H4 (cell line): ENCODE measurements at regions not wholly inside any gene's neighbourhood (a gene's known extent, or its start where the extent isn't known, plus 50 kb on each side); places are given as distances from the start of the nearest gene placed in this dataset.

Experiments
- DNase-seq: peaks from one replicate; pipeline ENCODE4 v3.0.0-alpha.2; 2015; ENCODE audit warnings: low spot score

DNA sequence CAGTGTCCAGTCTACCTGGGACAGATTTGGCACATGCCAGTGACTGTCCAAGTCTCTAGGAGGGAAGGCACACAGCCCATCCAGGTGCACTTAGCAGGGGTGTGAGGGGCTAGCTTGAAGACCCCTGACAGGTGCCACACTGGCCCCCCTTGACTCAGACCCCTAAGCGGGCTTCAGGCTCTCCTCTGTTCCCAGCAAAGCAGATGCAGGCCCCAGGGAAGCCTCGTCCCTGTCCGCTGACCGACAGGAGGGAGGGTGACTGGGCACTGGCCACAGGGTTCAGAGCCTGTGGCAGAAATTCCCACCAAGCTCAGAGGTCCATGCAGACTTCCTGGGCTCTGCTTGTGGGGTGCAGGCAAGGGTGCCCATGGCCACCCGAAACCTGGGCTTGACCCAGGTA, 239.8 kb upstream of the MYT1L start:
- no peak for DNase-seq

DNA sequence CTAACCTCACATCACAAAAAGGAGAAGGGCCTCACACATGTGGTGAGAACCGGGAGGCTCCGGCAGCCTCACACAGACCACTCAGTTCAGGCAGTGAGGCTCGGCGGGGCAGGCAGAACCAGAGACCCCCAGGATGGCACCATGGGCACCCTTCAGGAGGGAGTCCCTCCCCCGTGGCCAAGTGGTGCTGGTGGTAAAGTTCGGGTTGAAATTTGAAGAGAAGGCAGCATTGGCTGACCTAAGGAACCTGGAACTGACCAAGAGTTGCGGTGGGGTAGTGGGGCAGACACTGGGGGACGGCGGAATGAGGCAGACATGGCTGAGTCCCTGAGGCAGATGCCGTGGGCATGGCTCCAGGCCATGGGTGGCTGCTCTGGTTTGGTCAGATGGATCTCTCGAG, 239.3 kb upstream of the MYT1L start:
- DNase-seq, result no peak

DNA sequence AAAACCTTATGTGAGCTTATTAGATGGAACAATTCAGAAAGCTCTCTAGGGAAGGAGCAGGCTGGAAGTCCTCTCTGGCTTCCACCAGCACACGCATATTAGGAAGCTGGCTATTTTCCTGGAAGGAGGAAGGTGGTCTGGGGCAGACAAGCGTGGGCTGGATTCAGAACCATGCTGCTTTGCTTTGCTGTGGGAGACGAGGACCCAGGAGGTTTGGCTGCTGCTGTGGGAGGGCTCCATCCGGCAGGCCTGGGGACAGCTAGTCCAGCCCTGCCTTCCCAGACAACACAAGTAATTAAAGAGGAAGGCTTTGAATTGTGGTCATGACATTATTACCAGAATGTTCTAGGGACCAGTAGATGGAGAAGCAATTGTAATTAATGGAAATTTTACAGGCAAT, 238.8 kb upstream of the MYT1L start:
- DNase-seq, result no peak

DNA sequence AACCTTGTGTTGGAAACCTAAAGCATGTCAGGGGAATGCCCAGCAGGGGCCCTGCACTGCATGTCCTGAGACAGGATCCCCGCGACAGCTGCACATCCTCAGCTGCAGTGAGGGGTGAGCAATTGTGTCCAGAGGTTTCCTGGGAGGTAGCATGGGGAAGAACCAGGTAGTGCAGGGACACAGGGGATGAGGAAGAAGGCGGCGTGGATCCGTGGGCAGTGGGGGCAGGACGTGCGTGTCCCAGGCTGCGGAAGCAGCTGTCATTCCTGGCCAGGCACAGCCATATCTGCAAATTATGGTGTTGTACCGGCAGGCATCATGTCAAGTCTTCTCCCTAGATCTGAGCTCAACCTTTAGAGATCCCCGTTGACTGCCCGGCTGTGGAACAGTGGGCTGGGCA, 238.2 kb upstream of the MYT1L start:
- DNase-seq, result no peak

DNA sequence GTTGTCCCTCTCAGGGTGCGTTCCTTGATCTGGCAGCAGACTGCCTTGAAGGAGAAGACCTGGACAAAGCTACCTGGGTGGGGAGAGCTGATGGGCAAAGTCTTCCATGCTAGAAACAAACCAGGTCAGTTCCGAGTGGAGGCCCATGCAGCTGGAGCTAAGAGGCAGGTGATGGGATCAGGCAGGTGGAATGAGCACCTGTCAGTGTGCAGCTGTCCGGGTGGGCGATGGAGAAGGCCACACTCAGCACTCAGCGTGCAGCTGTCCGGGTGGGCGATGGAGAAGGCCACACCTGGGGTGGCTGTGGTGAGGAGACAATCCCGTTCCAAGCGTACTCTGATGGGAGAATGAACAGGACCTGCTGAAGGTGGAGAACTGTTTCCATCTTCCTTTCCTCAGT, 237.3 kb upstream of the MYT1L start:
- DNase-seq, result no peak

DNA sequence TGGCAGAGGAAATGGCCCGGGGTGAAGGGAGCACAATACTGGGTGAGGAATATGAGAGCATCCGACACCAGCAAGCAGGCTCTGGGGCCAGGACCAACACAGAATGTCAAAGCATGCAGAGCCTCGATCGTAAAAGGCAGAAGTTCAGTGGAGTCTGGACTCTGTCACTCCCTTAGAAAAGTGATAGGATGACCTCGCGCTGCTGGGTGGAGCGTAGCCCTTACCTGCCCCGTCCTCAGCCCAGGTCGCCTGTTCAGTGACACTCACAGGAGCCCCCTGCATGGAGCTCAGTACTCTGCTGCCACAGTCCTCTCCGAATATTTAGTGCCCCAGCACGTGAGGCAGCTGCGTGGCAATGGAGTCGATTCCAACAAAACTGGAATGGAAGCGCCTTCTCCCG, 236.7 kb upstream of the MYT1L start:
- DNase-seq, result no peak

DNA sequence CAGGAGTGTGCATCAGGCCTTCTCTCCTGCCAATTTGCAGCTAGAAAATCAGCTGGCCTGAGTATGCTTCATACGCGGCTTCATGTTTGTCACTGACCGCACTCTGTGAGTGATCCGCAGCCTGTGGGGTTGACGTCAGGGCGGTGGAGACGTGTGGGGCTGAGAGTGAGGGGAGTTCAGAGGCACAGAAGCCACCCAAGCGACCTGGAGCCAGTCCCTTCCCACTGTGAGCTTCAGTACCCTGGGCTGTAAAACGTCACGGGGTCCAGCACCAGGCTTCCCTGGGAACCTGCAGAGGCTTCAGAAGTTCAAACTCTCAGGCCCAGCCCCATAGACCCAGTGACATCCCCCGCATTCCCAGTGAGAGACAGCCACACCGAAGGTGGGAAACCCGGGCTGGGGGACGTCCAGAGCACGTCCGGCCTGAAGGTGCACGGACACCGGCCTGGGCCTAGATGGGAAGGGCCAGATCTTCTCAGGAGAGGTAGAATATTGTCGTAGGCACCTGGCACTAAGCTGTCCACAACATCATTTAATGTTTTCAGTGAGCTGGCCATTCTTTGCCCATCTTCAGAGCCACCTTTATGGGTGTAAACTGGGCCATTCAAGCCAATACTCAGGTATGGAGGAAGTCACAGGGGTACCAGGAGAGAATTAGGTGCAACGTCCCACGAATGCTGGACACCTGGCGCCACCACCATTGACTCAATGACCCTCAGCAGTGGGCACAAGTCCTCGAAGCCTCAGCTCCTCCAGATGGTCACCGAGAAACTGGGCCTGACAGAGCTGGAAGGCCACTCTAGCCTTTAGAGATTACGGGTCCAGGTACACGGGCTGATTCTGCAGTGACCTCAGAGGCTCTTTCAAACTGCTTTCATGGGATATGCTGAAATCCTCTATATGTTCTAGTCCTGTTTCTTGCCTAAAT, 235.6 kb upstream of the MYT1L start:
- no peak for DNase-seq

DNA sequence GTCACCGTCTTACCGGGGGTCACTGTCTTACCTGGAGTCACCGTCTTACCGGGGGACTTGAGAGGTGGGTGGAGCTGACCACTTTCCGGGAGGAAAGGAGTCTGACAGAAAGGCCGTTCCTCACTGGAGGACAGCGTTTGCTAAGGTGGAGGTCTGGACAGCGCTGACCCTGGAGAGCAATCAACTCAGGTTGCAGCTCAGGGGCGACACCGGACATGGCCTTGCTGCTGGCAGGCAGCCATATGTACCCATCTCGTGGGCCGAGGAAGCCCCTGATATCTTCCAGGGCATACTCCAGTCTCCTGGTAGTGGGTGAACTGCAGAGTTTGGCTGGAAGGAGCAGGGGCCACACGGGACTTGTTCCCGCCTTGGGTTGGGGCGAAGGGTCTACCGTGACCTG, 234.6 kb upstream of the MYT1L start:
- no peak for DNase-seq

DNA sequence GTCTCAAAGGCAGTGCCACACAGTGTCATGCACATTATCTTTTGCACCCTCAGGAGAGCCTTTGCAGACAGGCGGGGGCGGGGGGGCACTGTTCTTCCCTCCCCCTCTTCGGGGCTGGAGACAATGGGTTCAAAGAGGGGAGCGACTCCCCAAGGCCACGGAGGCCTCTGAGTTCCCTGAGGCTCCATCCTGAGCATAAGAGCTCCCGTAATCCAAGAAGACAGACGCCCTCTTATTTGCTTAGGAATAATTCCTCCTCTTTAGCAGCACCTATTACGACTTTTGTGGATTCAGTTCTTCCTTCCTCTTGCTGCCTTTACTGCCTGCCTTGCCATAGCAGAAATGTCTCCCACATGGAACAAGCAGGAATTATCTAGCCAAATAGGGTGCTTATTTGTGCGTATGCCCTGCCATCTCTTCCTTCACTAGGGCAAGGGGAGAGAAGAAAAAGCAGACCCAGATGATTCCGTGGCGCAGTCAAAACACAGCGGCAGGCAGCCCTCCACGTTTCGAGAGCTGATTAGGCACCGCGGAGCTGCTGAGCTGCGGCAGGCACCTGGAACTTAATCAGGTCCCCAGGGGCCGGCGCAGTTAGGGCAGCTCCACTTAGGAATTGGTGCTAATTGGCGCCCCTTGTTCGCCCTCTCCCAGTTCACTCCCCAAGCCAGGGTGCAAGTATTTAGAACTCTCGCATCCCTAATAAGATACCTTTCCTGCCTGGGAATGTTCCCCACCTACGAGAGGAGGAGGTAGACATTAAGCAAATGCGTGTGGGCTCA, 233.4 kb upstream of the MYT1L start:
- DNase-seq, result no peak

DNA sequence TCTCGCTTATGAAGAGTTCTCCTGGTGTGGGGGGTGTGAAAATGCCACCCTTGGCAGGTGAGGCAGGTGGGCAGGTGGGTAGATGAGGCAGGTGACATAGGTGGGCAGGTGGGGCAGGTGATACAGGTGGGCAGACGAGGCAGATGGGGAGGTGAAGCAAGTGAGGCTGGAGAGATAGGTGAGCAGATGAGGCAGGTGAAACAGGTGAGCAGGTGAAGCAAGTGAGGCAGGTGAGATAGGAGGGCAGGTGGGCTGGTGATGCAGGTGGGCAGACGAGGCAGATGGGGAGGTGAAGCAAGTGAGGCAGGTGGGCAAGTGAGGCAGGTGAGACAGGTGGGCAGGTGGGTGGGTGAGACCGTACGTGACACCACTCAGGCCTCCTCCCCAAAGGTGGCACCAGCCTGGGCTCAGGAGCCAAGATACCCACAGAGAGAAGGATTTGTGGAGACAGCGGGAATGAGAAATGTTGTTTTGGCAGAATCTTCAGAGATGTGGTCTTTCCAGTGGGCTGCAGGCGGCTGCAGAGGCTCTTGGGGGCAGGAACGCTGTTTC, 232.3 kb upstream of the MYT1L start:
- no peak for DNase-seq

DNA sequence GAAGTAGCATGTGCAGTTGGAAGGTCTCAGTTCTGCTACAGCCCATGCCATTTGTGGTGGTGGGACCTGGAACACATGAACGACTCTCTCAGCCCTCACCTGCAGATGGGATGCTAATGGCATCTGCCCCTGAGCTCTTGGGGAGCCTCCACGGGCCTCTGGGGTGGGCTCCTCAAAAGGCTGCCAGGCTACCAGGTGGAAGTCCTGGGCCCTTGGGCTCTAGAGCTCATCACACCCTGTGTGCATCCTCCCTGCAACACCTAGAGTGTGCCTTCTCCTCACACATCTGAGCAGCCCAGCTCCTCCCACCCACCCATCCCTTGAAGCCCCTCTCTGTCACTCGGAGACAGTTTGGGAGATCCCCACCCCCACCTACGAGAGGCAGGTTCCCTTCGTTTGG, 231.8 kb upstream of the MYT1L start:
- no peak for DNase-seq

DNA sequence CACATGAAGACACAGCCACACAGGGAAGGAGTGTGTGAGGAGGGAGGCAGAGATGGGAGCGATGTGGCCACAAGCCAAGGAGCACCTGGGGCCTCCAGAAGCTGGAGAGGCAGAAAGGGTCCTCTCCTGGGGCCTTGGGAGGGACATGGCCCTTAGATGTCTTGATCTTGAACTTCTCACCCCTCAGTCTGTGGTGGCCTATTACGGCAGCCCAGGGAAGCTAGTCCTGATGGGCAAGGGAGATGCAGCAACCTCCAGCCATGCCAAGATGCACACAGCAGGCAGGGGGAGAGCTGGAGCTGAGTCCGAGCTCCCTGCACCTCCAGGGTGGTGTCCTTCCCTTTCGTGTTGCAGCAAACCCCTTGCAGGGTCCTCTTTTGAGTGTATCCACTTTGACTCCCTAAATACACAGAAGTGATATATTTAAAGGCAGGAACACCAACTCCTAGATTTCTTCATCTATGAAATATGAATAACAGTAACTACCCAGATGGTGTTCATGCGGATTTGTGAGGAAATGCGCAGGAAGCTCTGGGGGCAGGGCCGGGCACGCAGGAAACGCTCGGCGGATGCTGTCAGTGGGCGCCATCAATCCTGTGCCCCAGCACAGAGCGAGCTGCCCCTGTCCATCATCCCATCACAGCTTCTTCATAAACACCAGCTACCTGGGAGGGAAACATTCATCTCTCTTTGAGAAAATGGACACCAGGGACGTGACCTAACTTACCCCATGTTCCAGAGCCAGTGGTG, 230.4 kb upstream of the MYT1L start:
- DNase-seq, result no peak

DNA sequence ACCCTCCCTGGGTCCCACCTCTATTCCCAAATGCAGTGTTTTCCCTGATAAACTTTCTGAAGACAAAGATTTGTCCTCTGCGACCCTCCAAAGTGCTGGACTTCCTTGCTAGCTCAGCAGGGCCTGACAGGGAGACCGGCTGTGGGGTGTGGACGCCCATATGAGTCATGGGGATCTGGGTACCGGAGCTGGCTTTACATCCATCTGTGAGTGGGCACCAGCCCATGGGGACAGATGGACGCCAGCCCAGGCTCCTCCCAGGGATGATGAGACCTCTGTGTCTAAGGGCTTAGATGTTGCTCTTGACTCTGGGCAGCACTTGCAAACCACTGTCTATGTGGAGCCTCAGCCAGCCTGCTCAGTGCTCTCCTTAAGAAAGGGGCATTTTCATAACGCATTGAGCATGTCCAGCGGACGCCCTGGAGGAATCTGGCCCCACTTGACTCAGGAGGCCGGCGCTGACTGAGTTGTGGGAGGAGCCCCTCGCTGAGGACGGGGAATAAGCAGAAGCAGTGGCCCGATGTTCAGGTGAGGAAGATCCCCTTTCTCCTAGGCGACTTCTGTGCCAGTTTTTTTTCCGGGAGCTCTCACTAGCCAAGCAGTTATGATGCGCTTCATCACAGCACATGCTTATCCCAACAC, 229.4 kb upstream of the MYT1L start:
- DNase-seq, result no peak

DNA sequence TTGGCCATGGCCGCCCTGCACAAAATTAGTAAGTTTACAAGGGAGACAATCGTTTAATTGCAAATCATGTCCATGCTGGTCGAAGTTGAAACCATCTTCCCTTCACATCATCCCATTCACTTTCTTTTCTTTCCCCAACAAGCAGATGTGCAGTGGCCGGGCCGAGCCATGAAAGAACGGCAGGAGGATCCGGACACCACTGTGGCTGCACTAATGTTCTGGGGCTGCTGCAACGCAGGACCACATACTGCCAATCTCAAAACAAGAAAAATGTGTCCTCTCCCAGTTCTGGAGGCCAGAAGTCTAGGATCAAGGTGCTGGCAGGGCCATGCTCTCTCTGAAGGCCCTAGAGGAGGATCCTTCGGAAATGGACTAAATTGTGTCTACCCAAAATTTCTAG, 227.4 kb upstream of the MYT1L start:
- DNase-seq, result no peak

DNA sequence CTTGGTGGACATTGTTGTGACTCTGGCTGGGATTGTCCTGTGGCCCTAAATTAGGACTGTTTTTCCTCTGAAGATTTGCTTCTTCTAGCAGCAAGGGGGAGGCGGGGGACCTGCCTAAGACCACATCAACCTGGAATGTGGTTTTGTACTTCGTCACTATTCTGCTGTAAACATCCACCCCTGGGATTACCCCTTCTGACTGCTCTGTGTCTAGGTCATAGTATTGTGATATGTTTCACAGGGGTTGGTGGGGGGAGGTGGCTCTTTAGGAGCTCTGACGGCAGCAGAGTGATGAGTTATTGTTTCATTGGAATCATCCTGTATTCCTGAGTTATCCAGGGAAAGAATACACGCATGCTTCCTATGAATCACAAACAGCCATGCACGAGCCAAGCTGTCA, 226.4 kb upstream of the MYT1L start:
- no peak for DNase-seq

DNA sequence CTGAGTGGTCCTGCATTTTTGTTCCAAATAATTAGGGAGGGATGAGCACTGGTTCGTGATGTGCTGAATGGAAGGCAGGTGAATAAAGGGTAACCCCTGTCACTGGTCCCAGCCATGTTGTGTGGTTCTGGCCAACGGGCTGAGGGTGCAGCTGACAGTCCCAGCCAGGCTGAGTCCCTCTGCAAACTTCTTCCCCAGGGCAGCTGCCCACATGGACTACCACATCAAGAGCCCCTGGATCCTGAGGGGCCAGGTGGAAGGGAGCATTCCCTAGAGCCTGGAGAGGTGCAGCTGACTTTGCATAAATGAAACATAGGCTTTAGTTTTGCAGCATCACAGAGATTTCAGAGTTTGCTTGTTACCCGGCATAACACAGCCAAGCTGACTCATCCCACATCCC, 219.8 kb upstream of the MYT1L start:
- DNase-seq, result no peak

DNA sequence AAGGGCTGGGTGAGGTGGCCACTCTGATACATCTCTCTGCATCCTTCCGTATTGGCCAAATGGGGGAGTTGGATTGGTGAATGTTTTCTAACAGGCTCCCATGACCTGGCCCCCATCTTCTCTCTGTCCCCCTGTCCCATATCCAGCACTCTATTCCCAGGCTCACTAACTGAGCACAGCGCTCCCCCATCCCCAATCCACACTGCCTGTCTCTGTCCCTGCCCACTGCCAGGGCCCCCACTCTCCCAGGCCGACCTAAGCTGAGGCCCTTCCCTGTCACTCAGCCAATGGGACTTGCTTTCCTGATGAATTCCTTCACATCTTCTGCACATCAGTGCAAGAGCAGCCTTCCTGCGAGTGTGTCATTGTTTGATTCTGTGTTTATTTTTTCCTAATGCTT, 216.8 kb upstream of the MYT1L start:
- no peak for DNase-seq

DNA sequence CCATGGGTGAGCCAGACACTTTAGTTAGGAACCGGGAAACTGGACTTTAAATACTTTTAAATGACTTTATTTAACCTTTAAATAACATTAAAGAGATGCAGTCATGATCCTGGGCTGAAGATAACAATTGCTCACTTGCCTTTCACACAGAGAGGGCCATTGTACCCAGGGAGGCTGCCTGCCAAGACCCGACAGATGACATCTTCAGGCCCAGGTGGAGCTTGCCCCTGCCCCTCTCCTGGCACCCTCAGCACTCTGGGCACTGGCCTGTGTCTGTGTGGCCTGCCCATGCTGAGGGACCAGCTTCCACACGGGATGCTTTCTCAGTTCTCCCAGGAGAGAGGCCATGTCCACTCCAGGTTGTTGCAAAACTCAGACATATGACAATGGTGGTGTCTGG, 216.4 kb upstream of the MYT1L start:
- no peak for DNase-seq

DNA sequence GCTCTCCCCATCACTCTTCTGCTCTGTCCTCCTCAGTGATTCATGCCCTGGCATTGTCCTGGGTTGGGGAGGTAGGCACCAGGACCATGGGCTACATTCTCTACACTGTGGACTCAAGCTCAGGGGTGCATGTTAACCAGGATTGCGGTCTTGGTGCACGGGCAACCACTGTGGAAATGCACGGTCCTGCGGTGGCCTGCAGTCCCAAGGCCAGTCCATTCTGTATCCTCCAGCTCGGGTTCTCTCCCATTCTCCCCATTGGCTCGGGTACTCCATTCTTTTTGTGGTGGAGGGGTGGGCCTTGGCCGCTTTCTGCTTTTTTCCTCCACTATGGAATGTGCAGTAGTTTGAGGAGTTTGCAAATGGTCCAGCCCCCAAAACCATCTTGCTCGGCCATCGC, 215.0 kb upstream of the MYT1L start:
- no peak for DNase-seq

DNA sequence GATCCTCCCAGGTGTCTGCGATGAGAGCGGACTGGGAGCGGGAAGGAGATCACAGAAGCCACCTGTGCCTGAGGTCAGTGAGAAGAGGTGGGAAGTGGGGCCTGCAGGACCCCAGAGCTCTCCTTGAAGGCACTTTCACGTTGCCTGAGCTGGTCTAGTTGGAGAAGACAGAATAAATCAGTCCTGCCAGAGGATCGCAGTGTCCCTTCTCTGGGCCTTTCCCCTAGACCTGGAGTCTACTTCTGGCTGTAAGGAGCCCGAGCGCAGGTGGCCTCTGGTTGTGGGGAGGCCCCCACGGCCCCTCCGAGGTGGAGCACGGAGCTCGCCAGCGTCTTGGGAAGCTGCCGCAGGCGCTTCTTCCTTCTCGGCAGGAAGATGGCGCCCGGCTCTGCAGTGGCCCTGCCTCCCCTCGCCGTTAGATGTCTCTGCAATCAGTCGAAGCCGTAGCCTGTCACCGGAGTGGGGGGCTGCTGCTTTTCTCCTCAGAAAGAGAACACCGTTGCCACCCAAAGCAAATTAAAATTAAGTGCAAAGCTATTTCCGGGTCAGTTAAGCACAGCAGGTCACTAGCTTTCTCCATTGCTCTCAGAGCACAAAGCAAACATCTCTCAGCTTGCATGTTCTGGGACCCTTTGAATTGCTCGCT, 212.0 kb upstream of the MYT1L start:
- DNase-seq, result no peak

DNA sequence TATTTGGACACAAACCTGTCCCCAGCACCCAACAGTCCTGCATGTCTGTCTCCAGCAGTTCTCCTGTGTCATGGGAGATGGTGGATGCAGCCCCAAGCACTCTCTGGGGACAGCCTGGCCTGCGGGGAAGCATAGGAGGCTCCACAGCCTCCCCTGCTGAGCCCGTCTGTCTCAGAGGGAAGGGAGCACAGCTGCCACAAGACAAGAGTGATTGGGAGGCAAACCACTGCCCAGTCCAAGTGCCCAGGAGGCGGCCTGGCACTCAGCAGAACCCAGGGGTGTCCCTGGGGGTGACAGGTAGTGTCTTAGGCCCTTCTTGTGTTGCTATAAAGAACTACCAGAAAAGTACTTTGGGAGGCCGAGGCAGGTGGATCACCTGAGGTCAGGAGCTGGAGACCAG, 211.2 kb upstream of the MYT1L start:
- DNase-seq, result no peak
